B cell (primary cell): ENCODE measurements at regions not wholly inside any gene's neighbourhood (a gene's known extent, or its start where the extent isn't known, plus 50 kb on each side); places are given as distances from the start of the nearest gene placed in this dataset.

Source experiments
- ATAC-seq: fragments of 200-7000 bp; cut with Tn5 transposase; one replicate; pipeline ENCODE4 v1.10.0; 2021; ENCODE audit warnings: low read depth, mild to moderate bottlenecking, moderate number of reproducible peaks, moderate library complexity
- CTCF ChIA-PET: fragments of 350-600 bp; sonication (Branson Sonifier 250); formaldehyde crosslinking; loops from one replicate; lab custom pipeline; 2021; ENCODE audit warnings: antibody characterized with exemption, inconsistent platforms; lab: Charles Lee
- POLR2A ChIA-PET: fragments of 350-600 bp; sonication (Branson Sonifier 250); formaldehyde crosslinking; loops from one replicate; lab custom pipeline; 2021; ENCODE audit warnings: antibody characterized with exemption; lab: Charles Lee
- DNase-seq: peaks from one replicate; pipeline ENCODE4 v3.0.0; 2013
- H2AFZ ChIP-seq: 2 replicates; pipeline ENCODE4 v1.6.1; 2012; ENCODE audit warnings: mild to moderate bottlenecking, low read depth, low read length; ENCODE audit not compliant: insufficient read depth, poor library complexity, severe bottlenecking
- H3K27ac ChIP-seq, 2 donors: 1 replicate in 1 of 2; 2 replicates in 1 of 2; pipeline ENCODE4 v1.5.1; 2012 to 2013; ENCODE audit warnings: low read length in 2 of 2, mild to moderate bottlenecking in 2 of 2, moderate library complexity in 1 of 2
- H3K27me3 ChIP-seq, 4 experiments: fragments of 200-600 bp in 1 of 4; sonication (generic) in 1 of 4; replicated peaks in 1 of 4; 1 replicate in 2 of 4; 2 replicates in 2 of 4; pipeline versions ENCODE4 v1.6.1 to v1.7.0; 2013 to 2016; ENCODE audit warnings: low read length in 3 of 4, mild to moderate bottlenecking in 2 of 4, mixed read lengths in 1 of 4, moderate library complexity in 1 of 4; ENCODE audit not compliant: insufficient read depth in 4 of 4, control insufficient read depth in 3 of 4; ENCODE audit errors: control extremely low read depth in 1 of 4
- H3K36me3 ChIP-seq, 2 experiments: replicated peaks in 1 of 2; 1 replicate in 1 of 2; 2 replicates in 1 of 2; pipeline versions ENCODE4 v1.6.1 to v1.7.1; 2013; ENCODE audit warnings: low read length in 1 of 2; ENCODE audit not compliant: insufficient read depth in 2 of 2, control insufficient read depth in 1 of 2; ENCODE audit errors: control extremely low read depth in 1 of 2, extremely low read depth in 1 of 2
- H3K4me1 ChIP-seq, 2 donors: fragments of 200-600 bp in 1 of 2; sonication (generic) in 1 of 2; 1 replicate in 1 of 2; 2 replicates in 1 of 2; pipeline versions ENCODE4 v1.5.1 to v1.6.1; 2013 to 2017; ENCODE audit warnings: low read length in 2 of 2; ENCODE audit not compliant: control insufficient read depth in 2 of 2, insufficient read depth in 2 of 2
- H3K4me2 ChIP-seq: replicated peaks from 2 replicates; pipeline ENCODE3; 2012; ENCODE audit warnings: mild to moderate bottlenecking, low read depth, low read length; ENCODE audit not compliant: poor library complexity, severe bottlenecking
- H3K4me3 ChIP-seq, 5 experiments: fragments of 200-600 bp in 1 of 5; sonication (generic) in 1 of 5; 1 replicate in 3 of 5; 2 replicates in 2 of 5; pipeline versions ENCODE4 v1.5.1 to v1.7.0; 2011 to 2016; ENCODE audit warnings: low read length in 4 of 5, mild to moderate bottlenecking in 4 of 5, low read depth in 2 of 5, control low read depth in 1 of 5, moderate library complexity in 1 of 5; ENCODE audit not compliant: insufficient read depth in 1 of 5; ENCODE audit errors: control extremely low read depth in 1 of 5, extremely low read depth in 1 of 5
- H3K79me2 ChIP-seq: fragments of 200-600 bp; sonication (generic); one replicate; pipeline ENCODE4 v1.6.0; 2016; ENCODE audit warnings: low read length; ENCODE audit not compliant: control insufficient read depth, insufficient read depth
- H3K9ac ChIP-seq: fragments of 200-600 bp; sonication (generic); 2 replicates; pipeline ENCODE4 v1.6.1; 2017; ENCODE audit warnings: mild to moderate bottlenecking, low read length, moderate library complexity
- H3K9me3 ChIP-seq, 3 donors: one replicate each; pipeline versions ENCODE4 v1.6.1 to v1.7.1; 2013; ENCODE audit warnings: low read length in 2 of 3; ENCODE audit not compliant: control insufficient read depth in 2 of 3, insufficient read depth in 1 of 3; ENCODE audit errors: control extremely low read depth in 1 of 3
- H4K20me1 ChIP-seq: 2 replicates; pipeline ENCODE4 v1.6.0; 2012; ENCODE audit warnings: mild to moderate bottlenecking, low read length; ENCODE audit not compliant: insufficient read depth, control insufficient read depth, poor library complexity, severe bottlenecking
- H3K27ac Mint-ChIP-seq: one replicate; pipeline ENCODE4 v1.8.0; 2021; ENCODE audit warnings: mixed read lengths
- H3K27me3 Mint-ChIP-seq: one replicate; pipeline ENCODE4 v1.8.0; 2021; ENCODE audit warnings: mixed read lengths
- H3K4me1 Mint-ChIP-seq: one replicate; pipeline ENCODE4 v1.8.0; 2021; ENCODE audit warnings: mixed read lengths
- H3K4me3 Mint-ChIP-seq: one replicate; pipeline ENCODE4 v1.8.0; 2021; ENCODE audit warnings: mixed read lengths
- H3K9me3 Mint-ChIP-seq: one replicate; pipeline ENCODE4 v1.8.0; 2022; ENCODE audit warnings: mixed read lengths; ENCODE audit not compliant: insufficient read depth
- EZH2 ChIP-seq: IDR thresholded peaks from 2 replicates; pipeline ENCODE4 v1.6.1; 2012; ENCODE audit warnings: borderline replicate concordance, low read depth, mild to moderate bottlenecking, moderate library complexity, low read length; ENCODE audit not compliant: insufficient read depth, poor library complexity, severe bottlenecking
- WGBS: methylation state at CpG from one replicate; pipeline ENCODE4 v1.1.5; 2013; ENCODE audit warnings: missing lambda C conversion rate; ENCODE audit not compliant: insufficient coverage; 5-methylcytosine and 5-hydroxymethylcytosine counted together
- intact Hi-C: fragments of 100-400 bp; cut with micrococcal nuclease; formaldehyde crosslinking; loops from one replicate; pipeline ENCODE4 v1.10.0; 2022
- TF ChIP-seq, protein P1 (sequence below): fragments of 200-600 bp; IDR thresholded peaks from one replicate; pipeline ENCODE4 v1.8.0; 2022; ENCODE audit warnings: antibody characterized with exemption, mild to moderate bottlenecking

DNA sequence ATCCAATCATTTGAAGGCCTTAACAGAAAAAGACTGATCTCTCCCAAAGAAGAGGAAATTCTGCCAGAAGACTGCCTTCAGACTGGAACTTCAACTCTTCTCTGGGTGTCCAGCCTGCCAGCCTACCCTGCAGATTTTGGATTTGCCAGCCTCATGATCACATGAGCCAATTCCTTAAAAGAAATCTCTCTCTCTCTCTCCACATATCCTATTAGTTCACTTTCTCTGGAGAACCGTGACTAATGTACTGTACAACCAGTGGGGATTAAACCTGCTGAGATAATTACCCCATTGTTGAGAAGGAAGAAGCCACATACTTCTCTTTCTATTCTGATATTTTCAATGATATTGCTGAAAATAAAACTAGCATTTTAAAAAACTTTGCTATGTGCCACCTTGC, 711.3 kb upstream of the AMOT start:
- Histone ChIP-seq H3K27me3 (no peaks in the 10 kb centered on the region), H3K4me3 (no peak overlapping the region), H3K79me2 (no peaks in the 10 kb centered on the region), H3K4me2 (no peak overlapping the region), H2AFZ (no peak overlapping the region), H3K27ac (no peak overlapping the region), H3K9me3 (peaks cover 0 to 1% (median 0%) of the 10 kb centered on the region in 3 donors), H3K9ac (no peak overlapping the region), H3K36me3 (no peaks in the 10 kb centered on the region), H4K20me1 (no peaks in the 10 kb centered on the region), H3K4me1 (no peaks in the 10 kb centered on the region)
- Mint-ChIP-seq H3K9me3 (no peaks in the 10 kb centered on the region), H3K27ac (no peak overlapping the region), H3K4me1 (no peaks in the 10 kb centered on the region), H3K27me3 (no peaks in the 10 kb centered on the region), H3K4me3 (no peak overlapping the region)
- ATAC-seq (no peak), DNase-seq (no peak)
- intact Hi-C loops, result no loop called here
- CTCF ChIA-PET, result no interaction called here
- POLR2A ChIA-PET, result no interaction called here
- no peak for TF ChIP-seq EZH2
- TF ChIP-seq, protein P1, sequence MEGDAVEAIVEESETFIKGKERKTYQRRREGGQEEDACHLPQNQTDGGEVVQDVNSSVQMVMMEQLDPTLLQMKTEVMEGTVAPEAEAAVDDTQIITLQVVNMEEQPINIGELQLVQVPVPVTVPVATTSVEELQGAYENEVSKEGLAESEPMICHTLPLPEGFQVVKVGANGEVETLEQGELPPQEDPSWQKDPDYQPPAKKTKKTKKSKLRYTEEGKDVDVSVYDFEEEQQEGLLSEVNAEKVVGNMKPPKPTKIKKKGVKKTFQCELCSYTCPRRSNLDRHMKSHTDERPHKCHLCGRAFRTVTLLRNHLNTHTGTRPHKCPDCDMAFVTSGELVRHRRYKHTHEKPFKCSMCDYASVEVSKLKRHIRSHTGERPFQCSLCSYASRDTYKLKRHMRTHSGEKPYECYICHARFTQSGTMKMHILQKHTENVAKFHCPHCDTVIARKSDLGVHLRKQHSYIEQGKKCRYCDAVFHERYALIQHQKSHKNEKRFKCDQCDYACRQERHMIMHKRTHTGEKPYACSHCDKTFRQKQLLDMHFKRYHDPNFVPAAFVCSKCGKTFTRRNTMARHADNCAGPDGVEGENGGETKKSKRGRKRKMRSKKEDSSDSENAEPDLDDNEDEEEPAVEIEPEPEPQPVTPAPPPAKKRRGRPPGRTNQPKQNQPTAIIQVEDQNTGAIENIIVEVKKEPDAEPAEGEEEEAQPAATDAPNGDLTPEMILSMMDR, result no peak
- WGBS, result no CpG with 5 or more reads among the region's 1 CpG

DNA sequence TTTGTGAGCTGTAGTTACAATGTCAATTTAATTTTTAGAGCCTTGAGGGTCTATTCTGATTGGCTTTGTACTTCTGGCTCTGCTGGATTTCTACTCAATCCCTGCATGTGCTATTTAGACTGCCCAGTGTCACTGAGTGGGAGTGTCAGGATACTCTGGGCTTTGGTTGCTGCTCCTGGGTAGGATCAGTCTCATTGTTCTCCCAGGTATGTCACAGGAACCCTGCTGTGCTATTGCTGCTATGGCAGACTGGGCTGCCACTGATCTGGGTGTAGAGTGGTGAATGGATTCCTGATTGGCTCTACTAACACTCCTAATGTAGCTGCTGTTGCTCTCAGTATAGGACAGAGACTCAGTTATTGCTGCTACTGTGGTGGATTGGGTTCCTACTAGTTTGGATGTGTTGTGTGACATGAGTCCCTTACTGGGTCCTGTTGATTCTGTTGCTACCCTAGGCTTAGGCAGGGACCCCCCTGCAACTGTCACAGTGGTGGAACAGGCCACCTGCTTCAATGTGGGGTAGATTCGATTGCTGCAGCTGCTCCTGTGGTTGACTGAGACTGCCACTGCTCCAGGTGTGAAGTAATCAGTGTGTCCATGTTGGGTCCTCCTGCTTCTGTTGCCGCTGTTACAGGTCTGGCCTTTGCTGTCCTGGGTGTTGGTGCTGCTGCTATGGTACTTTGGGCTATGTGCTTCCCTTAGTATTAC, 707.8 kb upstream of the AMOT start:
- H3K4me3 ChIP-seq, result no peak overlapping the region
- H3K9ac ChIP-seq, result no peak overlapping the region
- Mint-ChIP-seq H3K4me3 (no peak overlapping the region), H3K27me3 (no peaks in the 10 kb centered on the region), H3K4me1 (no peaks in the 10 kb centered on the region), H3K27ac (no peak overlapping the region), H3K9me3 (no peaks in the 10 kb centered on the region)
- H3K27me3 ChIP-seq, result no peaks in the 10 kb centered on the region
- H4K20me1 ChIP-seq, result no peaks in the 10 kb centered on the region
- intact Hi-C loops, result no loop called here
- H2AFZ ChIP-seq, result no peak overlapping the region
- DNase-seq, result no peak
- WGBS, result no CpG with 5 or more reads among the region's 2 CpGs
- no peak overlapping the region for H3K27ac ChIP-seq
- ChIA-PET CTCF (no interaction called here), POLR2A (no interaction called here)
- no peak for TF ChIP-seq EZH2
- TF ChIP-seq, protein P1, result no peak
- no peaks in the 10 kb centered on the region for H3K36me3 ChIP-seq
- H3K9me3 ChIP-seq, result peaks cover 0 to 6% (median 0%) of the 10 kb centered on the region in 3 donors
- H3K4me2 ChIP-seq, result no peak overlapping the region
- H3K4me1 ChIP-seq, result no peaks in the 10 kb centered on the region
- no peaks in the 10 kb centered on the region for H3K79me2 ChIP-seq
- ATAC-seq, result no peak
